GM19324 (cell line): ENCODE measurements at regions not wholly inside any gene's neighbourhood (a gene's known extent, or its start where the extent isn't known, plus 50 kb on each side); places are given as distances from the start of the nearest gene placed in this dataset.

Experiments
- ATAC-seq: cut with Tn5 transposase; IDR thresholded peaks from one replicate; pipeline ENCODE4 v1.9.1; 2021; ENCODE audit warnings: mild to moderate bottlenecking, moderate library complexity; ENCODE audit not compliant: unreplicated experiment, low FRiP score

DNA sequence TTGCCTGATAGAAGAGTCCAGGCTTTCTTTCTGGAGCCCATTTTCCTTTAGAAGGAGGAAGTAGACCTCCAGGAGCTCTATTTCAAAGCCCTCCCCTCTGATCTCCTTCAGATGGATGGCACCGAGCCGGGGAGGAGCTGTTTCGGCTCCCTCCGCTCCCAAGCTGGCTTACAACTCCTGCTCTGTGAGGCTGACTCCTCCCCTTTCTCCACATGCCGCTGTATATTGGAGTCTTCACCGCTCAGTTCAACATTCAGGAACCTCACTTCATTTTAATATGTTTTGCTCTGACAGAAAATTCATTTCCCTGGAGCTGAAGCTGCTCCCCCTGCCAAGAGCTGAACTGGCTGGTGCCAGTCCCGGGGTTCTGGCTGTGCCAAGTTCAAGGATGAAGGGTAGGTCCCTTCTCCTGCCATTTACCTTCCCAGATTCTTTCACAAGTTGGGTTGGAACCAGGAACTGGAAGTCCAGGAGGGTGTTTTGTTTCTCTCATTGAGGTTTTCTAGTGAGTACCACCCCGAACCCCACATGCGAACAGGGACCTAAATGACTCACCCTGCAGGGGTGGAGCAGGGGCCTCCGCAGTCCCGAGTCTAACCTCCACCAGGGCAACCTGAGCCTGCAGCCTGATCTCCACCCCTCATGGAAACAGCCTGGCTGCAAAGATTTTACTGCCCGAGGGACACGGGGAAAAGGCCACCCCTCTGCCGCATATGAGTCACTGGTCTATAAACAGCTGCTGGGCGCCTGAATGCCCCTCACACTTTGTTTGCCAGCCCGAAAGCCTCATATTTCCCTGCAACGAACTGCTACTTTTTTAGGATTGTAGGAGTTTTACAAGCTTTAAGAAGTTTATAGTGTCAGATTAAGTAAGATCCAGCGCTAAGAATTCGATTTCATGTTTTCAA is 68.6 kb upstream of the FOXA2 start:
- no peak for ATAC-seq

DNA sequence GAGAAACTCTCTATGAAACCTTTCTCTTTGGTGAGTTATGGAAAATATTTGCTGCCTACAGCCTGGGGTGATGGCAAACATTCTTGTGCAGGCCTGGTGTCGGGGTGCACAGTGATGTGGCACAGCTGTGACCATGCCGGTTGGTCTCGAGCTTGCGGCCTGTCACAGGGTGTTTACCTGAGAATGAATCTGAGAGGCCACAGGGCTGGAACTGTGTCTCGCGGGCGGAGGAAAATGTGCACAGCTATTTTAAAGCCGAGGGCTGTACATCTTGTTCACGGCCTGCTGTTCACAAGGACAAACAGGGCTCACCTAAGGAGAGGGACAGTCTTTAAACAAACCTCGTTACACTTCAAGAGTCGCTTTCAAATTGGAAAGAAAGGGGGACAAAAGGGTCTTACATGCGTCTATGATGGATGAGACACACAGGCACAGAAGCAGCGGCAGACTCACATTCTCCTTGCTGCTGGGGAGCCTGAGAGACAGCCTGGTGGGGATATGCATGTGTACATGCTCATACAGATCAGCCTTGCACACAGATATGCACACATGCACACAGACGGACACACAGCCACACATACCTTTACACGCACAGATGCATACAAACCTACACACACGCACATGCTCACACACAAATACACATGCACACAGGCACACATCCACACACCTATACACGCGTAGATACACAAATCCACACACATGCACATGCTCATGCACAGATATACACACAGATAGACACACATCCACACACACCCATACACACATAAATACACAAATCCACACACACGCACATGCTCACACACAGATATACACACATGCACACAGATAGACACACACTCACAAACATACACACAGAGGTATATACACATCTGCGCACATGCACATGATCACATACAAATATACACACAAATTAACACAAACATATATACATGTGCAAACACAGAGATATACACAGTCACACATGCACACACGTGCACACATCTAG is 69.6 kb upstream of the FOXA2 start:
- no peak for ATAC-seq

DNA sequence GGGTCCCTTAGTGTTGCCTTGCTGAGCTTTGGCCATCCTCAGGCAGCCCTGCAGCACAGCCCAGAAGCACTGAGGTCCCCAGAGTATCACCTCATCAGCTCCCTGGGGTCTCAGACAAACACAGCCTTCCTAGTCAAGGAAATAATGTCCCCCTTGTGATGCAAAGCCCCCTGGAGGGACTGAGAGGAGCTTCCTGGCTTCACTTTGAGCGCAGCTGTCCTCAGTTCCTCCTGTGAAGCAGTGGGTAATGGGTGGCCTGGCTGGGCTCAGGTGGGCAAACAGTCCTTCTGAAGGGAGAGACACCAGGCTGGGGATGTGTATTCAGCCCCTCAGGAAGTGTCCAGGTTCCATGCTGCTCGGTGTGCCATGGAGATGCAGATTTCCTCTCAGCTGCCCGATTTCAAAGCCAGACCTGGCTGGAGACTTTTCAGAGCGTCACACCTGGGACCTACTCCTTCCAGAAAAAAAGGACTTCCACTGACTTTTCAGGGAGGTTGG is 79.2 kb upstream of the FOXA2 start:
- ATAC-seq: no peak

- no peak for ATAC-seq
Measured at GRCh38 chr20:22667198-22667597, 82.8 kb upstream of the FOXA2 start.

DNA sequence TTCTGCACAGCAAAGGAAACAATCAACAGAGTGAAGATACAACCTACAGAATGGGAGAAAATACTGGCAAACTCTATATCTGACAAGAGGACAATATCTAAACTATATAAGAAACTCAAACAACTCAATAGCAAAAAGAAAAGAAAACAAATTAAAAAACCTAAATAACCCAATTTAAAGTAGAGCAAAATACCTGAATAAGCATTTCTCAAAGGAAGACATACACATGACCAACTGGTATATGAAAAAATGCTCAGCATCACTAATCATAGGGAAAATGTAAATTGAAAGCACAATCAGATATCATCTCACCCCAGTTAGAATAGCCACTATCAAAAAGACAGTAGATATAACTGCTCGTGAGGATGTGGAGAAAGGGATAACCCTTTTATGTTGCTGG is 87.8 kb upstream of the FOXA2 start:
- ATAC-seq: no peak

DNA sequence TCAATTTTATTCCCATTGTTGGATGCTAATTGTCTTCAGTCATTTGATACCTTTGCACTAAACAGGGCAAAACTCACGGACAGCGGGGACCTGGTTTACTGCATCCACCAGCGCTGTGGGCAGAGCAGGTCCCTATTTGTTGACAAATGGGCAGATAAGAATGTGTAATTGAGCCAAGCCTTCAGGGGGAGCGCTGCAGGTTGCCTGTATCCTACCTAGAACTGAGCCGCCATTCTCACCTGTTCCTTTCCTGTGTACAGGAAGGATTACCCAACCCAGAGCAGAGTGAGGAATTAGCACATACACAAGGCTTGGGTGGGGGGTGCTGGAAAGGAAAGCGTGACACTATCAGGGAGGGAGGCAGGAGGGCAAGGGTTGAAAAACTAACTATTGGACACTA is 89.1 kb upstream of the FOXA2 start:
- no peak for ATAC-seq

- ATAC-seq: no peak
Measured at GRCh38 chr20:22675341-22675740, 91.0 kb upstream of the FOXA2 start.

DNA sequence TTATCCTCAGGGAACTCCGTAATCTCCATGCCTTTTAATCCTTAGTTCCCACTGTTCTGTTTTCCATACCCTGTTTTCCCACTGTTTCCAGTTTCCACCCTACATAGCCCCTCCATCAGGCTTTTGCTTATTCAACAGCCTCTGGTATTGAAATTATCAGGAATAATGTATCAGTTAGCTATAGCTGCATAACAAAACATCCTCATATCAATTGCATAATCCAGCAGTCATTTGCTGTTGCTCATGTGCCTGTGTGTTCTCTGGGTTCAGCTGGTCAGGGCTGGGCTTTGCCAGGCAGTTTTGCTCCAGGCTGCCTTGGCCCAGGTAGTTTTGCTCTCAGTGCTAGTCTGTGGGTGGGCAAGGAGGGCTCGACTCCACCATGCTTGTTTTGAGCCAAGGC is 94.3 kb upstream of the FOXA2 start:
- ATAC-seq: no peak

DNA sequence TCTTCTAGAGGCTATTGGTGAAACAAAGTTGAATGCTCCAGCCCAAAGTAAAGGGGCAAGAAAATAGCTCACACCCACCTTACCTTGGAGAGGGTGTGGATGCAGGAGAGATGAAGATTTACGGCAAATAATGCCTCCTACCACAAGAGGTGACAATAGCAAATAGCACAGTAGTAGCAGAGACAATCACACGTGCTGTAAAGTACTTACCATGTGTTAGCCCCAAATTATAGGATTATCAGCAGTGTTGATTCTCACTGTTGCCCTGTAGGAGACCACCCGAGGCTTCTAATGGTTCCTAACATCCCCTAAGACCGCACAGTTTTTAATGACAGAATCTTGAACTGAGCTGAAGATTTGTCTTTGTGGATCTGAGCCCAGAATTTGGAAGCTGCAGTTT is 94.8 kb upstream of the FOXA2 start:
- no peak for ATAC-seq

- ATAC-seq: no peak
Measured at GRCh38 chr20:22680031-22680740, 95.8 kb upstream of the FOXA2 start.

- no peak for ATAC-seq
Measured at GRCh38 chr20:22681591-22682248, 97.3 kb upstream of the FOXA2 start.

- ATAC-seq: no peak
Measured at GRCh38 chr20:22682381-22682780, 98.0 kb upstream of the FOXA2 start.

DNA sequence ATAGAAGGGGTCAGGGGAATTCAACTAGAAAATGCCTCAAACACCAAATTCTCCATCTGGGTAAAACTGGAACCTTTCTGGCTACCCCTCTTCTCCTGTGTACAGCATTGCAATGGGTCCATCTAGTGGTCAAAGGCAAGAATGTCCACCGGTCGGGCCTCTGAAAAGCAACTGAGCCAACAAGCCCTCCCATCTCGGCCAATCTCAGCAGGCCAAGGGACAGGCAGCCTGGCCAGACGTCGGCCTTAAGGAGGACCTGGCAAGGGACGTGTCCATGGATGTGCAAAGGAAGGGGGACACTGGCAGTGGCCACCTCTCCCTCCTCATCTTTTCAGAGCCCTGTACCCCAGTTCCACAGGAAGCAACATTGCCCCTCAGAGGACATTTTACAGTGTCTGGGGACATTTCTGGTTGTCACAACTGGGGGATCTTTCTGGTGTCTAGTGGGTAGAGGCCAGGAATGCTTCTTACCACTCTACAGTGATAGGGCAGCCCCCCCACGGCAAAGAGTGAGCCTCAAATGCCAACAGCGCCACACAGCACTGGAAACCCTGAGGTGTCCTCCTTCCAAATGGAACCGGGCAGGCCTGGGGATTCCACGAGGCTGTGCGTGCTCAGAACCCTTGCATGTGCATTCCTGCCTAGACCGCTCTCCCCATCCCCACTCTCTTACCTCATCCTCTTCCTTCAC is 99.8 kb upstream of the FOXA2 start:
- peak; percentile 62 for ATAC-seq

DNA sequence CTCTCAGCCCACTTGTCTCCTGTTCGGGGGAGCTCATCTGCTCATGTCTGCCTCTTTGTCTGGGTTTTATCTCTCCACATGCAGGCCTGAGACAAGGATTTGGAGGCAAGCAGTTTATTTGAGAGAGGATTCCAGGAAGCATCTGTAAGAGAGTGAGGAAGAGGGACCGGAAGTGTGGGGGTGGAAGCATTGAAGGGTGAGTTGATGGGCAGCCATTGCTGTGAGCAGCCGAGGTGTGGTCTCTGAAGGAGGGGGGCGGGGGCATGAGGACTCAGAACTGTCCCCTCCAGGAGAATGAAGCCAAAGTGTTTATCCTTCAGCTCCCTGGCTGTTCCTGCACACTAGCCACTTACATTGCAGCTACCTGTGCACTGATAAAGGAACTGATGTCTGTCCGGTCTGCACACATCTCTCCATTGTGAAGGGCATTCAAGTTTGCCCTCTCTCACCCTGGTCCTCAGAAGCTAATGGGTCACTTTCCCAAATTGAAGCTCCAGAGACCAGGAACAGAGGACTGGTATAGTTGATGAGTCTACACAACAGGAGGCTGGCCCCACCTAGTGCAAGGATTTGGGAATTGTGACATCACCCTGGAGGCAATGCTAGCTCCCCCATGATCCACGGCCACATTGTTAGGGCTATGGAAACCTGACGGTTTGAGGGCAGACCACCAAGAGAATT is 100.5 kb upstream of the FOXA2 start:
- no peak for ATAC-seq

DNA sequence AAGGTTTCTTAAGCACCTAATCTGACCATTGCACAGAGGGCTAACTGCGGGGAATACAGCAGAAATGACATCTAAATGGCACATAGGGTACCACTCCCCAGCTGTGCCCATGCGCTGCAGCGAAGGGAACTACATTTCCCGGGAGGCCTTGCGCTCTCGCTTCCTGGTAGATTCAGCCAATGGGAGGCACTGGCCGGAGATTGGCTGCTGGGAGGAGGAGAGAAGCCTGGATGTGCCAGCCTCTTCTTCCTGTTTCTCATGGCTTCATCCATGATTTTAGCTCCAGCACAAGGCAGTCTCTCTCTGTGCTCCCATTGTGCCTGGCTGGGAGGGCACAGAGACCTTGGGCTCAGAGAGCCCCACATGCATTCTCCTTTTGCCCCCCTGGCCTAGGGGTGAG is 101.7 kb upstream of the FOXA2 start:
- no peak for ATAC-seq

- no peak for ATAC-seq
Measured at GRCh38 chr20:22687676-22688349, 103.4 kb upstream of the FOXA2 start.

GRCh38 chr20:22688485-22688884 is 104.1 kb upstream of the FOXA2 start:
- no peak for ATAC-seq

DNA sequence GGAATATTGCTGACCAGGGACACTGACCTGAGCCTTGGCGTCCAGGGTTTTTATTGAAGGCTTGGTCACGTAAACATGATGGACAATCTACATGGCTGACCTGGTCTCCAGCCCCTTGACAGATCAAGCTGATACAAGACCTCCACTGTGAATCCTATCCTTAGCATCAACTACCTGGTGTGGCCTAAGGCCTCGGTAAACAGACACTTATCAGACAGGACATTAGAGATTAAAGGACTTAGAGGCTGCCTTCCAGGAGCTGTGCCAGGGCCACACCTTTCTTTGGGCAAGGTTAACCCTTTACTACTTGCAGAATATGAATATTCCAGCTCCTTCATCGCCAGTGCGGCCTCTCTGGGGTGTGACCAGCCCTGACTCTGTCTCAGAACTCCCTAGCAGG is 104.9 kb upstream of the FOXA2 start:
- no peak for ATAC-seq
